Stimulated activated CD8-positive, alpha-beta memory T cell treated with anti-CD3 and anti-CD28 coated beads, Interleukin-15, amount 100 ng/mL, for 48 hours (primary cell): ENCODE measurements at regions not wholly inside any gene's neighbourhood (a gene's known extent, or its start where the extent isn't known, plus 50 kb on each side); places are given as distances from the start of the nearest gene placed in this dataset.
"Not testable (repeated sequence)": the region's sequence is repeated elsewhere in the genome, so short reads cannot be mapped to it uniquely, and the experiment has no call there.

ENCODE experiments used
- DNase-seq, 2 donors: peaks; one replicate each; pipeline ENCODE4 v3.0.0-alpha.2; 2020; ENCODE audit warnings: low read depth in 2 of 2

DNA sequence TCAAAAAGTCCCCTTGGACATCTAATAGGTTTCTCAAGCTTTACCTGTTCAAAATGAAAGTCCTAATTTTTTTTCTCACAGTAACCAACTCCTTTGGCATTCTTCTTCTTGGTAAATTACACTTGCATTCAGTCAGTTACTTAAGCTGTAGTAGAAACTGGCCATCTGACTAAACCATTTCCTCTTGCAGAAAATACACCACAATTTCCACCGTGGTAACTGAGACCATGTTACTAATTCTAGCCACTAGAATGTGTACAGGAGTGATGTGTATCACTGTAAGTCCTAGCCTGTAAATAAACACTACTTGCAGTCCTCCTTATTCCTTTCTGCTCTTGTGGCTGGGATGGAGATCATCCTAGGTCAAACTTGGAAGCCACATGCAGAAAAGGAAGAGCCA is 965.4 kb upstream of the TMPRSS15 start:
- DNase-seq, result no peak

DNA sequence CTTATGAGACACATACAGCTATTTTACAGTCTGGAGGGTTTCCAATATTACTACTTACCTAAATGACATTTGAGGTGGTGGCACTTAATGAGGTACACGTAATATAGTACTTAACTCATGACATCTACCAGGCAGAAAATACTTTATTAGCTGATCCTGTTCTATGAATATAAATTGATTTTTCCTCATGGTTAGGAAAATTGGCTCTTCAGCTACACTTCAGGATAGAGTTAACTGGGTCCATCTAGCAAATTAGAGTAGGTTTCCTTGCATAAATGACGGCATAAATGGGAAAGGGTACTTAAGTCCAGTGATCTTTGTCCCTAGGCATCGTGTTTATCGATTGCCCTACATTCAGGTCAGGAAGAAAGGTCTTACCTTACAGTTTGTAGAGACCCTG is 988.8 kb upstream of the TMPRSS15 start:
- DNase-seq, result no peak

DNA sequence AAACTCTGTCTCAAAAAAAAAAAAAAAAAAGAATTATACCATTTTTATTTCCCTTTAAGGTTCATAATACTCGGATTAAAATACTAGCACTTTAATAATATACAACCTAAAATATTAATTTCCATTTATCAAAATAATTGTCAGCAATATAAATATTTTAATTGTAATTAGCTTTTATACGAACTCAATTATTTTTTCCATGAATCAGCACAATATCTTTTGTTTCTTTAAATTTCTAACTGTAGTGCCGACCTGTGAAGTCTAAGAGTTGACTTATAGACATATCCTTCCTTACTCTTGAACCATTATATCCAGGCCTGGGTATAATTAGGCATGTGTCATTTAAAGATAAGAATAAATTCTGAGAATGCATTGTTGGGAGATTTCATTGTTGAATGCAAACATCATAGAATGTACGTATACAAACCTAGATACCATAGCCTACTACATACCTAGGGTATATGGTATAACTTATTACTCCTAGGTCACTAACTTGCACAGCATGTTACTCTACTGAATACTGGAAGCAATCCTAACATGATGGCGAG is 996.7 kb upstream of the TMPRSS15 start:
- no peak for DNase-seq

DNA sequence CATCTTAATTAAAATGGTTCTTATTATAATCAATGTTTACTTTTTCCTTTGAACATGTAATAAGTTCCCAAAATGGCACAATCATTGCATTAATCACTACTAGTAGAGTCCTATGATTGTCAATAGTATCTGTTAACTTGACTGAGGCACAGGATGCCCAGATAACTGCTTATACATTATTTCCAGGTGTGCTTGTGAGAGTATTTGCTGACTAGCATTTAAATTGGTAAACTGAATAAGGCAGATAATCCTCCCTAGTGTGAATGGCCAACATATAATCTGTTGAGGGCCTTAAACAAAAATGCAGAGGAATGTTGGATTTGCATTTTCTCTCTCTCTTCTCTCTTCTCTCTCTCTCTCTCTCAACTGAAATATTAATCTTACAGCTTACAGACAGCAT is 999.3 kb upstream of the TMPRSS15 start:
- no peak for DNase-seq

DNA sequence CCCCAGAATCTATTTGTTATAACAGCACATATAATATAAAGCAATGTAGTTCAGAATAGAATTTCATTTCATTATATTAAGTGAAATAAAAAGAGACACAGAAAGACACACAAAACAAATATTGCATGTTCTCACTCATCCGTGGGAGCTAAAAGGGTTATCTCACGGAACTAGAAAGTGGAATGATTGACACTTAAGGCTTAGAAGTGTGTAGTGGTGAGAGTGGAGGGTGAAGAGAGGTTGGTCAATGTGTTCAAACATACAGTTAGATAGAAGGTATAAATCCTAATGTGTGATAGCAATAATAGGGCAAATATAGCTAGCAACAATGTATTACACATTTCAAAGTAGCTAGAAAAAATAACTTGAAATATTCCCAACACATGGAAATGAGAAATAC is 1001.7 kb upstream of the TMPRSS15 start:
- no peak for DNase-seq

DNA sequence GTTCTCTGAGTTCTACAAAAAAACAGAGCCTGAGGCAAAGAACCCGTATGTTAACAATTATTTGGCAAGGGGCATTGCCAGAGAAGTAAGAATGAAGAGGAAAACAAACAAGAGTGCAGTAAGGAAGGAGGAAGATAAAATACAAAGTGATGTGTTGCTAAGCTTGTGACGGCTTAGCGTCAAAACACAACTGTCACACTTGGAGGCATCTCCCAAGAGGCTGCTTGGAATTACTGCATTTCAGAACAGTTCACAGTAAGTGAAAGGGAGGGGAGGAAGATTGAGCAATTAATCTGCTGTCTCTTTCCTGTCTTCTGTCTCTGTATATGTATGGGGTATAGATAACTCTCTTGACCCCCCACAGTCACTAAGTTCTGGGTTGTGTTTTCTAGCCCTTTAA is 1017.0 kb upstream of the TMPRSS15 start:
- no peak for DNase-seq

DNA sequence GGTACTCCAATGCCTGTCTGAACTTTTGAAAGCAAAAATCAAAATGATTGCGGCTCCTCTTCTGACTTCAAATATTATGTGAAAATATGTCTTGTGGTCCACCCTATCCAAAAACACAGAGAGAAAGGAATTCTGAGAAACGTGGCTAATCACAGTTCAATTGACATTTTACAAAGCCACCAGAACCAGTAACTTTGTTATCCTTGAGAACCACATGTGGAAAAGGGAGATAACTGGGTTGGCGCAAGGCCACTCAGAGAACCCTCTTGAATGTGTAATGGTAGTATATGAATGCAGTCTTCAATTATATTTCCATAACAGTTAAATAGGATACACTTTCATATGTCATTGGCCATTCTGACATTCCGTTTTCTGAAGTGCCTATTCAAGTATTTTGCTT is 1030.0 kb upstream of the TMPRSS15 start:
- no peak for DNase-seq

DNA sequence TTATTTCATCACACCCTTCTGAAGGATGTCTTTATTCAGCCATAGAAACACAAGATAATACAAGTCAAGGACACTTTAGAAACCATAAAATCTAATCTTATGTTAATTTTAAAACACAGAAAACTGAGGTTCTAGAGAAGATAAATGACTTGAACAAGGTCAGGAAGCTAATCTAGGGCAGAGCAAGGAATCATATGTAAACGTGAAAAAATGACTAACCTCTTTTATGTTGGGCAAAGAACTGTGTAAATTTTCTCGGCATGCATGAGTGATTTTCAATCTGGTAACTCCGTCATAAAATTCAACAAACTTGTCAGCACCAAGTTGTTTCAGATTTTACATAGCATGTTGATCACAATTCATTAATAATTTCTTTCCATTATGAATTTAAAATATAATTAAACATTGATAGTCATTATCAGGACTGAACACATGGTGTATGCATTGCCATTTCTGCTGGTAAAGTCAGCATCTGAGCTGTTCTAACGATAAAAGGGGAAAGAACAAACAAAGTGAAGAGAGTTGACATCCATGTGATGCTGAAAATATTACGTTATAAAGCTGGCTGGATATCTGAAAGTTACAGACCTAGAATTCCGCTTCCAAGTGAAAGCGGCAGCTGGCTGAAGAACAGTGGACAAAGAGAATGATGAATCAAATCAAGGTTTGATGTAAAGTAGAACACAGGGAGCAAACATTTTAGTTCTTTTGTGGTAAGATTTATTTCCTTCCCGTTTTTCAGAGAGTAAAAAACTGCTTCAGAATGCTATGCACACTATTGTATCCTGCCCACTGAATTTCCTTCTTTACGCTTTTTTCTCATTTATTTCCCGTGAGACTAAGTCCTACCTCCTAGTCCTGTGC is 1037.4 kb upstream of the TMPRSS15 start:
- no peak for DNase-seq

DNA sequence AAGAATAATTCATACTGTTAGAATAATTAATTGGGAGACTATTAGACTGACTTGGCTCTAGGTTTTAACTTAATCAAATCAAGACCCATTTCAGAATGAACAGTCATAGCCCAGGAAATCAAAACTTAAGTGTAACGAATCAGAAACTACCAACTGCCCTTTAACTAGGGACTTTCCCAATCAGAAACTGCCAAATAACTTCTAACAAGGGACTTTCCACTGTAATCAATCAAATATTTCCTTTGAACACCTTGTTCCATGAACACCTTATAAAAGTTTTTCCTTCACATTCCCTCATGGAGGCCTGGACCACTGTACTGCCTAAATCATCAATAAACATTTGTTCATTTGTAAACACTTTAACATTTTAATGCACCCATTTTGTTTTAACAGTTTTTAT is 1054.7 kb upstream of the TMPRSS15 start:
- DNase-seq, result no peak

DNA sequence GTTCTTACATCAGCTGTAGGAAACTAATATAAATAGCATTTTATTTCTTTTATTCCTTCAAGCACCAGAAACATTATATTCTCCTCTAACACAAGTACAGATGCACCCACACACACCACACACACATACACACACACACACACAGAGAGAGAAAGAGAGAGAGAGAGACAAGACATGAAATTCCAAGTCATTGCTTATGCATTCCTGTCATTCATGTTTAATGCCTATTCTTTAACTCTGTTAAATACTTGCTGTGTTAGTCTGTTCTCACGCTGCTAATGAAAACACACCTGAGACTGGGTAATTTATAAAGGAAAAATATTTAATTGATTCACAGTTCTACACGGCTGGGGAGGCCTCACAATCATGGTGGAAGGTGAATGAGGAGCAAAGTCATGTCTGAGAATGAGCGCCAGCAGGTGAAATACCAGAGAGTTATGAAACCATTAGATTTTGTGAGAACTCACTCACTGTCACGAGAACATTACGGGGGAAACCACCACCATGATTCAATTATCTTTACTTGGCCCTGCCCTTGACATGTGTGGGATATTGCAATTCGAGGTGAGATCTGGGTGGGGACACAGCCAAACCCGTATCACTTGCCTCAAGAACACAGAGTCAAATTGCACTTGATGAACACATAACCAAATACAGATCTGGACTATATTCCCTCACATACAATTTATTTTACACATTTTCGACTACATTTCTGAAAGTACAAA is 1058.1 kb upstream of the TMPRSS15 start:
- no peak for DNase-seq

DNA sequence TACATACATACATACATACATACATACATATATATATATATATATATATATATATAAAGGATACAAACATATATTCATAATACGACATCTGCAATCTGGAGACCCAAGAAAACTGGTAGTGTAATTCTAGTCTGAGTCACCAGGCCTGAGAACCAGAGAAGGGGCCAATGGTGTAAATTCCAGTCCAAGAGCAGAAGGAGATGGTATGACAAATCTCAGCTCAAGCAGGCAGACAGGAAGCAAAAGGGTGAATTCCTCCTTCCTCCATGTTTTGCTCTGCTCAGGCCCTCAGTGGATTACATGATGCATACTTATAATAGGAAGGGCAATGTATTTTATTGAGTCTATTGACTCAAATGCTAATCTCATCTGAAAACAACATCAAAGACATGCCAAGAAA is 1060.4 kb upstream of the TMPRSS15 start:
- DNase-seq, result no peak

DNA sequence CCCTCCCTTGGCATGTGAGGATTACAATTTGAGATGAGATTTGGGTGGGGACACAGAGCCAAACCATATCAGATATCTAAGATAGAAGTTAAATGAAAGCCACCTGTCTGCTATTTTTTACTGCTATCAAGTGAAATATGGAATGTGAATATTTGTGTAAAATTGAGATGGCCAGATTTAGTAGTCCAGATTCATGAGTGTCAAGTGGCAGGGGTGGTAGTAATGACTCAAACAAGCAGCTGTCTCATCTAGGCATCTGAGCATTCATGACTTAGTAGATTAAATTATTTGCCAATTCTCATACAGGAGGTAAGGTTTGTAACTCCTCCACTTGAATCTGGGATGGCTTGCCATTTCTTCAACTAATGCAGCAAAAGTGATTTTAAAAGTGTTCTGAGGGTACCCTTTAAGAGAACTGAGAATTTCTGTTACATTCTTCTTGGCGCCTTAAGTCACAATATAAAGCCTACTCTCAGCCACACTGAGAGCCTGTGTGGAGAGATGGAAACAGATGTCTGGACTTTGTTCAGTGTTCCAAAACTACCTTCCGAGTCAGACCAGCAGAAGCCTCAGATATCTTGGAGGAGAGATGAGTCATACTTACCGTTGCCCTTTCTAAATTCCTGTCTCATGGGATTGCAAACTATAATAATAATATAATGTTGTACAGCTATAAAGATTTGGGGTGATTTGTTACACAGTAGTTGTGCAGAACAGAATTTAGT is 1065.6 kb upstream of the TMPRSS15 start:
- no peak for DNase-seq

DNA sequence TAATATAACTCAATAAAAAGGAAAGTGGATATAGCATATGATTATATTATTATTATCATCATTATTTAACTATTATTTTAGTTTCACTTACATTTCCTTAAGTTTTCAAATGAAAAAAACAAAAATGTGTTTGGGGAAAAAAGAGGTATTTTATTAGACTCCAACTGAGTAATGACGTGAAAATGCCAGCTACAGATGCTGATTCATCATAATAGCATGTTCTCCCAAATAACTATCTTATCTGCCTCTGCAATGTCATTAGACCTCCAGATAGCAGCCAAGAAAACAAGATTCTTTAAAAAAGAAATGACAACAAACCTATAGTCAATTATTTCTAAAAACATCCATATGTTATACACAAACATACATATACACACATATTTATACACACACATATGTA is 1071.9 kb upstream of the TMPRSS15 start:
- no peak for DNase-seq

DNA sequence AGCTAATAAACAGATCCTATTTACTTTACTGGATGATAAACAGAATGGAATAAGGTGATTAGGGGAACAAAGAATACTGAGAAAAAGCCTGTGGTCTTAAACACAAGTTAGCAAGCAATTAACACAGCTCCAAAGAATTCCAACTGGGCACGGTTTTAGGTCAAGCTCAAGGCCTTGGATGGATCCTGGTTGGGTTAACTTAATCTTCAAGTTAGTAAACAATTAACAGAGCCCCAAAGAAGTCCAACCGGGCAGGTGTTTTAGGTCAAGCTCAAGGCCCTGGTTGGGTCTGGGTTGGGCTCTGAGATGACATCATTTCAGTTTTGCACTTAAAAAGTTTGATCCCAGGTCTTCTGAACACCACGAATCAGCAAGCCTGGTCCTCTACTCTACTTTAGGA is 1086.3 kb upstream of the TMPRSS15 start:
- DNase-seq, result no peak

DNA sequence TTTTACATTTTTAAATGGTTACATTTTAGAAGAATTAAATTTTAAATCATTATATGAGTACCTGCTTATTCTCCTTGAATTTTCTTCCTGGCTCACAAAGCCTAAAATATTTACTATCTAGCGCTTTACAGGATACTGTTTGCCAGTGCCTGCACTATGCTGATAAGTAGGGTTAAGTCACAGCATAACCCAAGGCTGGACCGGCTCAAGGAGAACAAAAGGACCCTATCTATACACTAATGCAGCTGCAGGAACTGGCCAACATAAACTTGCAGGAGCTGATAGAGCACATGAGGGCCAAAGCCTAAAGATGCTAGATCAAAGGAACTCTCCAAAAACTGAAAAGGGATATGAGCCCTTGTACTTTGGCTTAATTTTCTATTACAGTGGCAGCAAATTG is 1086.9 kb upstream of the TMPRSS15 start:
- DNase-seq, result no peak

DNA sequence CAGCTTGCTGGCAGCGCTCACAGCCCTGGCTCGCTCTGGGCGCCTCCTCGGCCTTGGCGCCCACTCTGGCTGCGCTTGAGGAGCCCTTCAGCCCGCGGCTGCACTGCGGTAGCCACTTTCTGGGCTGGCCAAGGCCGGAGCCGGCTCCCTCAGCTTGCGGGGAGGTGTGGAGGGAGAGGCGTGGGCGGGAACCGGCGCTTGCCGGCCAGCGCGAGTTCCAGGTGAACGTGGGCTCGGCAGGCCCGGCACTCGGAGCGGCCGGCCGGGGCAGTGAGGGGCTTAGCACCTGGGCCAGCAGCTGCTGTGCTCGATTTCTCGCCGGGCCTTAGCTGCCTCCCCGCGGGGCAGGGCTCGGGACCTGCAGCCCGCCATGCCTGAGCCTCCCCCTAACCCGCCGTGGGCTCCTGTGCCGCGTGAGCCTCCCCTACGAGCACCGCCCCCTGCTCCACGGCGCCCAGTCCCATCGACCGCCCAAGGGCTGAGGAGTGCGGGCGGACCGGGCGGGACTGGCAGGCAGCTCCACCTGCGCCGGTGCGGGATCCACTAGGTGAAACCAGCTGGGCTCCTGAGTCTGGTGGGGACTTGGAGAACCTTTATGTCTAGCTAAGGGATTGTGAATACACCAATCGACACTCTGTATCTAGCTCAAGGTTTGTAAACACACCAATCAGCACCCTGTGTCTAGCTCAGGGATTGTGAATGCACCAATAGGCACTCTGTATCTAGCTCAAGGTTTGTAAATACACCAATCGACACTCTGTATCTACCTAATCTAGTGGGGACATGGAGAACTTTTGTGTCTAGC is 1090.1 kb upstream of the TMPRSS15 start:
- not testable (repeated sequence) for DNase-seq

DNA sequence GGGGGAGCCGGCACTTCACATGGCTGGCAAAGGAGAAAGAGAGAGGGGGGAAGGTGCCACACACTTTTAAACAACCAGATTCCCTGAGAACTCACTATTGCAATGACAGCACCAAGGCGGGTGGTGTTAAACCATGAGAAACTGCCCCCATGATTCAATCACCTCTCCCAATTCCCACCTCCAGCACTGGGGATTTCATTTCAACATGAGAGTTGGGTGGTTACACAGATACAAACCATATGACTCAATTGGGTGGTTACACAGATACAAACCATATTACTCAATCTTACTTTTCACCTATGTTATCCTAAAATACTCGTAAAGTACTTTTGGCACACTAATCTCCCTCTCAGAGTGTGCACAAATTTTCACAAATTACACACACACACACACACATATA is 1097.5 kb upstream of the TMPRSS15 start:
- DNase-seq, result no peak

DNA sequence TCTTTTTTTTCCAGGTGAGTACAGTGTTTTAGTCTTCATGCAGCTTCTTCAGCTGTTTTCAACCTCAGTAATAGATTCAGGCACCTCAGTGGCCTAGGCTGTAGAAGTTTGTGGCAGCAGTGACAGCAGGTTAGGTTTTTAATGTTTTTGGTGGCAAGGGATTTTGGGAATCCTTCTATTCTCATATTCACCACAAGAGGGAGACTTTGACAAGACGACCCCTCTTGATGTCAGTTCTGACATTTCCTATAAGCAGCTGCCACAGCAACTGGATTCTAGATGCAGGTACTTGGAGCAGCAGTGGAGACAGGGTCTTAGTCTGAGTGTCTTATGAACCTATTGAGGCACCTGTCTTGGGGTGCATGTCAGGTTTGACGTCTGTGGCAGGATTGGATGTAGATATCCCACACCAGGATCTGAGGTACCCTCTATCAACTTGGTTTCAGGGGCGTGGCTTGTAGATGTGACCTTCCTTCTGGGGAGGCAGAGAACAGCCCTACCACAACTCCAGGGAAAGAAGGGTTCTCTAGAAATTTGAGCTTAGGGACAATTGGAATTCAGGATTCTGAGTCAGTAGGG is 1104.2 kb upstream of the TMPRSS15 start:
- DNase-seq, result no peak

DNA sequence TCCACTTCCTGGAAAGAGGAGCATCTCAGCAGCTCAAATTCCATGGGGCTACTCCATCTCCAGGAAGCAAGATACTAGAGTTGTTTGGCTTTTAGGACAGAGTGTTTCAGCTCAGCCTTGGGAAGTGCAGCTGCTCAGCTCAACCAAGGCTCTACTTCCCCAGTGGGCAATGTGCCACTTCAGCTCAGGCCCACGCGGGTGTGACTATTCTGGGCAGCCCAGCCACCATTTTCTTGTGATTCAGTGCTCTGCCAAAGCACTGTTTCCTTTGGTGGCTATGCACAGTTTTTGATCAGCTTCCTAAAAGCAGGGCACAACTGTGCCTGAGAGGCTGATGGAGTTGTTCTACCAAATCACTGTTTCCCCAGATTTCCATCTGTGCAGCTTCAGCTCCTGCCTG is 1104.9 kb upstream of the TMPRSS15 start:
- DNase-seq, result no peak

DNA sequence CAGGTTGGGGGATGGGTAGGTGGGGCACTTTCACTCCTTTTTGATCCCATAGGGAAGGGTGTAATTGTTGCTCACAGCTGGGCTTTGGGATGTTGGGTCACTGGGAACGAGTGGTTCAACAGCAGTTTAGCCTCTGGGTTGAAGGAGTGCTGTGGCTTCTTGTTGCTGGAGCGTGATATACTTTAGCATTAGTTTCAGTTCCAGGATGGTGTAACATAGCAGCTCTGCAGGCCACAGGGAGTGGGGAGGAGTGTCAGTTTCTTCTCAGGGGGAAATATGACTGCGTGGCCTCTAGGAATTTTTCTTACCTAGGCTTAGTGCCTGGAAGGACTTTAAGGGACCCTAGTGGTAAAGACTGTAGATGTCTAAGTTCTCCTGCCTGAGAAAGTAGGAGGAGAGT is 1105.3 kb upstream of the TMPRSS15 start:
- DNase-seq, result no peak

DNA sequence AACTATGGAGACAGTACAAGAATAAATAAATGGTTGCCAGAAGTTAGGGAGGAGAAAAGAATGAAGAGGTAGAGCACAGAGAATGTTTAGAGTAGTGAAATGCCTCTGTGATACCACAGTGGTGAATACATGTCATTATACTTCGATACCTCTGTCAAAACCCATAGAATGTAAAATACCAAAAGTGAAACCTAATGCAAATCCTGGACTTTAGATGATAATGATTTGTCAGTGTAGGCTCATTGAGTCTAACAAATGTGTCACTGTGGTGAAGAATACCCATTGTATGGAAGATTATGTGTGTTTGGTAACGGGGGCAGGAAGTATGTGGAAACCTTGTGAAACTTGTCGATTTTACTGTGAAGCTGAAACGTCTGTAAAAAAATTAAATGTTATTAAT is 1106.5 kb upstream of the TMPRSS15 start:
- no peak for DNase-seq
